Esophagus squamous epithelium (tissue), 4 donors: ENCODE measurements at regions not wholly inside any gene's neighbourhood (a gene's known extent, or its start where the extent isn't known, plus 50 kb on each side); places are given as distances from the start of the nearest gene placed in this dataset.

Experiments
- POLR2A ChIP-seq, 4 donors: fragments of 450-650 bp; IDR thresholded peaks; one replicate each; pipeline ENCODE4 v1.6.1; 2017; ENCODE audit warnings: antibody characterized with exemption in 4 of 4, mild to moderate bottlenecking in 4 of 4, moderate library complexity in 3 of 4
- TF ChIP-seq, protein P1 (sequence below), 6 experiments: fragments of 450-650 bp in 4 of 6; fragments of 200-600 bp in 2 of 6; sonication (generic) in 2 of 6; IDR thresholded peaks; one replicate each; pipeline ENCODE4 v1.5.1; 2016 to 2019; ENCODE audit warnings: antibody characterized with exemption in 6 of 6, mild to moderate bottlenecking in 4 of 6, moderate library complexity in 4 of 6

DNA sequence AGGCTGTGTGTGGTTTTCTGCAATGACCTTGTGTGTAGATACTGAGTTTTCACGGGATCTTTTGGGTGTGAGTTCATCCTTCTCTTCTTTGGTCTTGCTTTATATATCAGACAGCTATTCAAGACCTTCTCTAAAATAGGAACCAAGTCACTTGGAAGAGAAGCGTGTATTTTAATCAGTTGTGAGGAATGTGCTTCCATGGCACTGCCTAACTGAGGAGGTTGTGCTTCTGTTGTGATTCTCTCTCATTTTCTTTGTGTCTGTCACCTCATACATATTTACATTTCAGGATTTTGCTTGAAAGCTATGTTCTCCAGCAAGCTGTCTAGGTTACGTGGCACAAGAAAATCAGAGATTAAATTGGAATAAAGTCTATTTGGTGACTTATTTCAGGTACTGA is 428.7 kb downstream of the QKI start:
- TF ChIP-seq, protein P1, sequence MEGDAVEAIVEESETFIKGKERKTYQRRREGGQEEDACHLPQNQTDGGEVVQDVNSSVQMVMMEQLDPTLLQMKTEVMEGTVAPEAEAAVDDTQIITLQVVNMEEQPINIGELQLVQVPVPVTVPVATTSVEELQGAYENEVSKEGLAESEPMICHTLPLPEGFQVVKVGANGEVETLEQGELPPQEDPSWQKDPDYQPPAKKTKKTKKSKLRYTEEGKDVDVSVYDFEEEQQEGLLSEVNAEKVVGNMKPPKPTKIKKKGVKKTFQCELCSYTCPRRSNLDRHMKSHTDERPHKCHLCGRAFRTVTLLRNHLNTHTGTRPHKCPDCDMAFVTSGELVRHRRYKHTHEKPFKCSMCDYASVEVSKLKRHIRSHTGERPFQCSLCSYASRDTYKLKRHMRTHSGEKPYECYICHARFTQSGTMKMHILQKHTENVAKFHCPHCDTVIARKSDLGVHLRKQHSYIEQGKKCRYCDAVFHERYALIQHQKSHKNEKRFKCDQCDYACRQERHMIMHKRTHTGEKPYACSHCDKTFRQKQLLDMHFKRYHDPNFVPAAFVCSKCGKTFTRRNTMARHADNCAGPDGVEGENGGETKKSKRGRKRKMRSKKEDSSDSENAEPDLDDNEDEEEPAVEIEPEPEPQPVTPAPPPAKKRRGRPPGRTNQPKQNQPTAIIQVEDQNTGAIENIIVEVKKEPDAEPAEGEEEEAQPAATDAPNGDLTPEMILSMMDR (IDR thresholded peaks at IDR 0.05) = no peak
- TF ChIP-seq POLR2A (IDR thresholded peaks at IDR 0.05) = no peak
